ENCODE measurements at regions not wholly inside any gene's neighbourhood (a gene's known extent, or its start where the extent isn't known, plus 50 kb on each side); places are given as distances from the start of the nearest gene placed in this dataset.

DNA sequence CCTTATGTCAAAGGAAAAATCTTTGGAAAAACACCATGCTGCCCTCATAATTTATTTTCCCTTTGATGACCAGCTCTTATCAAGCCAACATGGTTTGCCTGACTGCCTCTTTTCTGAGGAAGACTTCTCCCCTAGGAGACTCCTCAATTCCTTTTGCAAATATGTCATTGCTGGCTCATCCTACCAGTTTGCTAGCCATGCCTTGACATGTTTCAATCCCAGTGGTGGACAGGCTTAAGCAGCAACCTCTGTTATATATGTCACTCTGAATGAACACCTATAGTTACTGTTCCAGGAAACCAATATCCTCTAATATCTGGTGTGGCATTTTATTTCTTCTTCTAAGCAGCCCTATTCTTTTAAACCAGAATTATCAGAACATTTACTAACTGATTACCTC, 615.8 kb downstream of the HTR1A start:
- no peaks in the 10 kb centered on the region for H3K4me1 ChIP-seq
- no peak overlapping the region for H2AFZ ChIP-seq
- H3K4me3 ChIP-seq (ENCODE audit: low read depth, low read length), result no peak overlapping the region
- no peak overlapping the region for H3K9ac ChIP-seq
- no peak overlapping the region for H3K27ac ChIP-seq
- no peaks in the 10 kb centered on the region for H3K27me3 ChIP-seq (ENCODE audit: control insufficient read depth, insufficient read depth, low read length)
- no peak for TF ChIP-seq CTCF (IDR thresholded peaks at IDR 0.05)
- H3K9me3 ChIP-seq (ENCODE audit: control insufficient read depth, low read length), result no peaks in the 10 kb centered on the region
- H3K79me2 ChIP-seq, result no peaks in the 10 kb centered on the region
- H3K36me3 ChIP-seq (ENCODE audit: control insufficient read depth, insufficient read depth, low read length), result no peaks in the 10 kb centered on the region
- no peak overlapping the region for H3K4me2 ChIP-seq (ENCODE audit: low read length)

DNA sequence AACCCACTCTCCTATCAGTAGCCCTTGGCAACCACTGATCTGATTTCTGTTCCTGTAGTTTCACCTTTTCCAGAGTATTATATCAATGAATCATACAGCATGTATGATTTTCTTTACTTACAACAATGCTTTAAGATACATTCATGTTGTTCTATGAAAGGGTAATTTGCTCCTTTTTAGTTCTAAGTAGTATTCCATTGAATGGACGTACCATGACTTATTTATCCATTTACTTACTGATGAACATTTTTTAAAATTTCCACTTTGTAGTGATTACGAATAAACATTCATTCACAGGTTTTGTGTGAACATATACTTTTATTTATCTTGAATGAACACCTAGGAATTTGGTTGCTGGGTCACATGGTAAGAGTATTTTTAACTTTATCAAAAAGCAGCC, 620.8 kb downstream of the HTR1A start:
- no peak overlapping the region for H3K9ac ChIP-seq
- H3K79me2 ChIP-seq, result no peaks in the 10 kb centered on the region
- no peak overlapping the region for H3K27ac ChIP-seq
- no peak overlapping the region for H3K4me3 ChIP-seq (ENCODE audit: low read depth, low read length)
- H3K9me3 ChIP-seq (ENCODE audit: control insufficient read depth, low read length), result no peaks in the 10 kb centered on the region
- no peaks in the 10 kb centered on the region for H3K36me3 ChIP-seq (ENCODE audit: control insufficient read depth, insufficient read depth, low read length)
- H2AFZ ChIP-seq, result no peak overlapping the region
- no peaks in the 10 kb centered on the region for H3K27me3 ChIP-seq (ENCODE audit: control insufficient read depth, insufficient read depth, low read length)
- TF ChIP-seq CTCF (IDR thresholded peaks at IDR 0.05), result no peak
- H3K4me1 ChIP-seq, result no peaks in the 10 kb centered on the region
- no peak overlapping the region for H3K4me2 ChIP-seq (ENCODE audit: low read length)

GRCh38 chr5:63323926-63324325, 638.3 kb downstream of the HTR1A start:
- no peak overlapping the region for H3K4me2 ChIP-seq (ENCODE audit: low read length)
- H3K79me2 ChIP-seq, result no peaks in the 10 kb centered on the region
- no peaks in the 10 kb centered on the region for H3K27me3 ChIP-seq (ENCODE audit: control insufficient read depth, insufficient read depth, low read length)
- no peak overlapping the region for H2AFZ ChIP-seq
- no peak overlapping the region for H3K4me3 ChIP-seq (ENCODE audit: low read depth, low read length)
- H3K9me3 ChIP-seq (ENCODE audit: control insufficient read depth, low read length), result no peaks in the 10 kb centered on the region
- no peaks in the 10 kb centered on the region for H3K36me3 ChIP-seq (ENCODE audit: control insufficient read depth, insufficient read depth, low read length)
- no peak overlapping the region for H3K9ac ChIP-seq
- no peak overlapping the region for H3K27ac ChIP-seq
- TF ChIP-seq CTCF (IDR thresholded peaks at IDR 0.05), result no peak
- H3K4me1 ChIP-seq, result no peaks in the 10 kb centered on the region

GRCh38 chr5:63314551-63314950, 647.7 kb downstream of the HTR1A start:
- no peaks in the 10 kb centered on the region for H3K36me3 ChIP-seq (ENCODE audit: control insufficient read depth, insufficient read depth, low read length)
- H3K9ac ChIP-seq, result no peak overlapping the region
- H3K9me3 ChIP-seq (ENCODE audit: control insufficient read depth, low read length), result no peaks in the 10 kb centered on the region
- no peaks in the 10 kb centered on the region for H3K79me2 ChIP-seq
- no peaks in the 10 kb centered on the region for H3K27me3 ChIP-seq (ENCODE audit: control insufficient read depth, insufficient read depth, low read length)
- no peaks in the 10 kb centered on the region for H3K4me1 ChIP-seq
- TF ChIP-seq CTCF (IDR thresholded peaks at IDR 0.05), result no peak
- H2AFZ ChIP-seq, result no peak overlapping the region
- no peak overlapping the region for H3K4me3 ChIP-seq (ENCODE audit: low read depth, low read length)
- H3K4me2 ChIP-seq (ENCODE audit: low read length), result no peak overlapping the region
- no peak overlapping the region for H3K27ac ChIP-seq

DNA sequence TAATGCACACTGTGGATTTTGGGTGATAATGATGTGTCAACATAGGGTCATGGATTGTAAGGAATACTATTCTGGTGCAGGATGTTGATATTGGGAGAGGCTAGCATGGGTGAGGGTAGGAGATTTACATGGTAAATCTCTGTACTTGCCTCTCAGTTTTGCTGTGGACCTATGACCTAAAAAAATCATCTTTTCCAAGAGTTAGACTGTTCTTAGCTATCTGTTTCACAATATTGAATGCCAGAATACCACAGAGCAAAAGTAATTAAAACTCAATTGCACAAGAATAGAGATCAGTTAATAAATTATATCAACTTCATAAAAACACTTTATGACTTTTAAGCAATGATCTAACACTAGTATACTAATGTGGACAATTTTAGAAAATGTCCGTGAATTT, 651.6 kb downstream of the HTR1A start:
- no peaks in the 10 kb centered on the region for H3K4me1 ChIP-seq
- H3K9me3 ChIP-seq (ENCODE audit: control insufficient read depth, low read length), result no peaks in the 10 kb centered on the region
- no peak overlapping the region for H3K9ac ChIP-seq
- H3K79me2 ChIP-seq, result no peaks in the 10 kb centered on the region
- TF ChIP-seq CTCF (IDR thresholded peaks at IDR 0.05), result no peak
- no peak overlapping the region for H2AFZ ChIP-seq
- no peak overlapping the region for H3K4me2 ChIP-seq (ENCODE audit: low read length)
- H3K27ac ChIP-seq, result no peak overlapping the region
- no peaks in the 10 kb centered on the region for H3K27me3 ChIP-seq (ENCODE audit: control insufficient read depth, insufficient read depth, low read length)
- H3K36me3 ChIP-seq (ENCODE audit: control insufficient read depth, insufficient read depth, low read length), result no peaks in the 10 kb centered on the region
- H3K4me3 ChIP-seq (ENCODE audit: low read depth, low read length), result no peak overlapping the region

Measured in parathyroid adenoma (tissue), 2 donors.